Karpas-422 (cell line): ENCODE measurements at regions not wholly inside any gene's neighbourhood (a gene's known extent, or its start where the extent isn't known, plus 50 kb on each side); places are given as distances from the start of the nearest gene placed in this dataset.

ENCODE experiments used
- DNase-seq: peaks from one replicate; pipeline ENCODE4 v3.0.0-alpha.2; 2015
- H2AFZ ChIP-seq: fragments of 200-600 bp; sonication (generic); 2 replicates; pipeline ENCODE4 v1.6.1; 2014; ENCODE audit warnings: antibody characterized with exemption, low read length, mixed read lengths
- H3K27ac ChIP-seq: fragments of 200-600 bp; sonication (generic); 2 replicates; pipeline ENCODE4 v1.5.1; 2014; ENCODE audit warnings: mild to moderate bottlenecking, low read length, moderate library complexity
- H3K27me3 ChIP-seq: fragments of 200-600 bp; sonication (generic); 2 replicates; pipeline ENCODE4 v1.6.1; 2014; ENCODE audit warnings: low read length, mixed read lengths
- H3K36me3 ChIP-seq: fragments of 200-600 bp; sonication (generic); 2 replicates; pipeline ENCODE4 v1.6.1; 2014; ENCODE audit warnings: low read length, mixed read lengths; ENCODE audit not compliant: insufficient read depth
- H3K4me1 ChIP-seq: fragments of 200-600 bp; sonication (generic); 2 replicates; pipeline ENCODE4 v1.6.1; 2014; ENCODE audit warnings: mild to moderate bottlenecking, low read length, mixed read lengths
- H3K4me2 ChIP-seq: fragments of 200-600 bp; sonication (generic); 2 replicates; pipeline ENCODE4 v1.6.1; 2014; ENCODE audit warnings: low read length, low read depth, mild to moderate bottlenecking; ENCODE audit not compliant: poor library complexity, severe bottlenecking
- H3K4me3 ChIP-seq: fragments of 200-600 bp; sonication (generic); 2 replicates; pipeline ENCODE4 v1.5.1; 2014; ENCODE audit warnings: mild to moderate bottlenecking, antibody characterized with exemption, low read length, mixed read lengths
- H3K79me2 ChIP-seq: fragments of 200-600 bp; sonication (generic); 2 replicates; pipeline ENCODE4 v1.6.1; 2014; ENCODE audit warnings: mild to moderate bottlenecking, low read length, mixed read lengths
- H3K9ac ChIP-seq: fragments of 200-600 bp; sonication (generic); 2 replicates; pipeline ENCODE4 v1.6.0; 2014; ENCODE audit warnings: low read length
- H3K9me2 ChIP-seq: fragments of 200-600 bp; sonication (generic), shearing (Covaris generic); replicated peaks from 2 replicates; pipeline ENCODE4 v1.6.0; 2014; ENCODE audit warnings: mild to moderate bottlenecking, low read length, moderate library complexity; ENCODE audit not compliant: insufficient read depth
- H3K9me3 ChIP-seq: fragments of 300-700, 200-600 bp; sonication (generic); 2 replicates; pipeline ENCODE4 v1.6.1; 2014; ENCODE audit warnings: low read length, mixed read lengths
- H4K20me1 ChIP-seq: fragments of 200-600 bp; sonication (generic); 2 replicates; pipeline ENCODE4 v1.6.1; 2014; ENCODE audit warnings: mild to moderate bottlenecking, antibody characterized with exemption, low read length, low read depth; ENCODE audit not compliant: insufficient read depth

GRCh38 chr12:63238892-63239291 lies 87.9 kb upstream of the AVPR1A start:
- Histone ChIP-seq H3K9me3 (no peaks in the 10 kb centered on the region), H2AFZ (no peak overlapping the region), H3K79me2 (no peaks in the 10 kb centered on the region), H3K4me2 (no peak overlapping the region), H4K20me1 (no peaks in the 10 kb centered on the region), H3K36me3 (no peaks in the 10 kb centered on the region), H3K4me3 (no peak overlapping the region), H3K27ac (no peak overlapping the region), H3K9ac (no peak overlapping the region), H3K27me3 (no peaks in the 10 kb centered on the region), H3K9me2 (no peaks in the 10 kb centered on the region), H3K4me1 (no peaks in the 10 kb centered on the region)
- no peak for DNase-seq

GRCh38 chr12:63232896-63233295 lies 81.9 kb upstream of the AVPR1A start:
- no peak for DNase-seq
- no peaks in the 10 kb centered on the region for H4K20me1 ChIP-seq
- H3K4me1 ChIP-seq: no peaks in the 10 kb centered on the region
- no peaks in the 10 kb centered on the region for H3K9me3 ChIP-seq
- H3K36me3 ChIP-seq: no peaks in the 10 kb centered on the region
- no peak overlapping the region for H3K4me3 ChIP-seq
- H3K9ac ChIP-seq: no peak overlapping the region
- H3K79me2 ChIP-seq: no peaks in the 10 kb centered on the region
- H3K9me2 ChIP-seq: no peaks in the 10 kb centered on the region
- no peaks in the 10 kb centered on the region for H3K27me3 ChIP-seq
- no peak overlapping the region for H3K27ac ChIP-seq
- H2AFZ ChIP-seq: no peak overlapping the region
- no peak overlapping the region for H3K4me2 ChIP-seq

GRCh38 chr12:63228853-63229252 lies 77.9 kb upstream of the AVPR1A start:
- Histone ChIP-seq H3K4me3 (no peak overlapping the region), H4K20me1 (no peaks in the 10 kb centered on the region), H3K4me1 (no peaks in the 10 kb centered on the region), H3K9me2 (no peaks in the 10 kb centered on the region), H3K79me2 (no peaks in the 10 kb centered on the region), H2AFZ (no peak overlapping the region), H3K9me3 (no peaks in the 10 kb centered on the region), H3K9ac (no peak overlapping the region), H3K27ac (no peak overlapping the region), H3K4me2 (no peak overlapping the region), H3K36me3 (no peaks in the 10 kb centered on the region), H3K27me3 (no peaks in the 10 kb centered on the region)
- DNase-seq: no peak

DNA sequence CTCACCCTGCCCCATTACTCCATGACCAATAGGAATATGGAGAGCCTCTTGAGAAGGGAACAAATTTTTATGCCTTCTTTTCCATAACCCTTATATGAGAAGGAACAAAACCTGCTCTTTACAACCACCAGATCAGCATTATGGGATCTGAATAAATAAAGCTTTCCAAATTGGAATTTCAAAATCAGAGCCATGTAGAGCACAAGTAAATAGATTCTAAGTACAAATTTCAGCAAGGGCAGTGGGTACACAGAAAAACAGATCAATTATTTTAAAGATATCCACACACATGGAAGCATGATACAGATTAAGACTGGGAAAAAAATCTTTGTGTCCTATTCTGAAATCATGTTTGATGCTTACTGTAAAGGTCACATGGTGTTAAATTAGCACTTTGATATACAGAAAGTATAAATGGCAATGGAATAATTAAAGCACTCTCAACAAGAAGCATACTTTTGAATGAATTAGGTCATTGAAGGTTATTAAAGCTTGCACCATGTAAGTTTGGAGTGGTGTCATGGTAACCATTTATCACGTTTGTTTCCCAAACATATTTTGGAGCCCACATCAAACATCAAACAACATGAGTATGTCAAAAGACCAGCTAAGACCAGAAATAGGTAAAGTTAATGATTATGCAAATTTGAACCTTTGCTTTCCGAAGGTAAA lies 75.9 kb upstream of the AVPR1A start:
- H2AFZ ChIP-seq: no peak overlapping the region
- no peak for DNase-seq
- H3K4me2 ChIP-seq: no peak overlapping the region
- H3K27me3 ChIP-seq: no peaks in the 10 kb centered on the region
- H3K36me3 ChIP-seq: no peaks in the 10 kb centered on the region
- H3K9ac ChIP-seq: no peak overlapping the region
- no peak overlapping the region for H3K4me3 ChIP-seq
- H3K79me2 ChIP-seq: no peaks in the 10 kb centered on the region
- no peaks in the 10 kb centered on the region for H4K20me1 ChIP-seq
- no peaks in the 10 kb centered on the region for H3K9me3 ChIP-seq
- no peaks in the 10 kb centered on the region for H3K4me1 ChIP-seq
- H3K9me2 ChIP-seq: no peaks in the 10 kb centered on the region
- no peak overlapping the region for H3K27ac ChIP-seq

DNA sequence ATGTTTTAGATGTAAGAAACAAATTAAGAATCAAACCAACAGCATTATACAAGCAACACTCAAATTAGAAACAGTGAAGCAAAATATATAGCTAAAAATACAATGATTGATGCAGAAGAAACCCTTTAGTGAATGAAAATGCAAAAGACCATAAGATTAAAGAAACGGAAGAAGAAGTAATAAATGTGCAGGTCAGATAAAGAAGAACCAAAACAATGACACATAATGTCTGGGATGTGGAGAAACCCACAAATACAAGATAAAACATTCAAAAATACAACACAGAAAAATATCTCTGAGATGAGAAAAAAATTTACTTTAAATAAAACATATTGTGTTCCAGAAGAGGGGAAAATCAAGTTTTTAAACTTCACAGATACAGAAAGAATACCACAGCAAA lies 73.4 kb upstream of the AVPR1A start:
- Histone ChIP-seq H3K9me3 (no peaks in the 10 kb centered on the region), H3K27ac (no peak overlapping the region), H4K20me1 (no peaks in the 10 kb centered on the region), H3K4me2 (no peak overlapping the region), H3K27me3 (no peaks in the 10 kb centered on the region), H3K4me1 (no peaks in the 10 kb centered on the region), H3K79me2 (no peaks in the 10 kb centered on the region), H3K4me3 (no peak overlapping the region), H2AFZ (no peak overlapping the region), H3K9ac (no peak overlapping the region), H3K36me3 (no peaks in the 10 kb centered on the region), H3K9me2 (no peaks in the 10 kb centered on the region)
- no peak for DNase-seq

DNA sequence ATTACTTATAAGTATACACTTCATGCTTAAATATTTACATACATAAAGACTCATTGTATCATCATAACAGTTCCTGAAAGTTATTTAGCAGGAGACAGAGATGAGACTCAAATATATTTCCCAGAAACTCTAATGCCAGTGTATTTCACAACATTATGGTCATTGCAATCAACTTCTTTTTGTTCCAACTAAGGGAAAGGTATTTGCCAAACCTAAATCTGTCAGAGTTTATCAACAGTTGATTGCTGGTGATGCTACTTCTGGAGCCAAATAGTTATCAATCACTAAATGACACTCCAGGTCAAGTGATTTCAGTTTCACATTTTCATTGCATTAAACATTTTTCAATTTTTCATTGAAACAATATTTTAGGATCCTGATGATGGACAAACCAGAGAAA lies 72.1 kb upstream of the AVPR1A start:
- Histone ChIP-seq H3K4me1 (no peaks in the 10 kb centered on the region), H4K20me1 (no peaks in the 10 kb centered on the region), H3K9me3 (no peaks in the 10 kb centered on the region), H2AFZ (no peak overlapping the region), H3K4me3 (no peak overlapping the region), H3K79me2 (no peaks in the 10 kb centered on the region), H3K9me2 (no peaks in the 10 kb centered on the region), H3K27me3 (no peaks in the 10 kb centered on the region), H3K27ac (no peak overlapping the region), H3K36me3 (no peaks in the 10 kb centered on the region), H3K9ac (no peak overlapping the region), H3K4me2 (no peak overlapping the region)
- no peak for DNase-seq

DNA sequence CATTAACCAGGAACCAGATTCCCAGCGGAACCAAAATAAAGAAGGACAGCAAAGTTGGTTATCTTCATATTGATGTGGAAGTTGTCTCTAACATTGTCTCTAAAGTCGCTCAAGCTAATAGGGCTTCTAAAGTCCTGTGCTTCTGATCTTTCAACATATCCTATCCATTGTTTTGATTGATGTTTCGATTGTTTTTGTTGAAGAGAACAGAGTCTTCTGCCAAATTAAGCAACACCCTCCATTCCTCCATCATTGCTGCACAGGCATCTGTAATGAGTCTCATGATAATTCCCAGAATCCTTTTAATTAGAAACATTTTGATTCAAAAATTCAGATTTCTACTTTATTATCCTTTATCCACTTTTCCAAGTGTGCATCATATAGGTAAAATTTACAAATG lies 71.6 kb upstream of the AVPR1A start:
- no peak for DNase-seq
- H3K4me1 ChIP-seq: no peaks in the 10 kb centered on the region
- H3K9ac ChIP-seq: no peak overlapping the region
- H4K20me1 ChIP-seq: no peaks in the 10 kb centered on the region
- H3K9me2 ChIP-seq: no peaks in the 10 kb centered on the region
- H3K27me3 ChIP-seq: no peaks in the 10 kb centered on the region
- no peak overlapping the region for H2AFZ ChIP-seq
- H3K4me2 ChIP-seq: no peak overlapping the region
- H3K4me3 ChIP-seq: no peak overlapping the region
- no peaks in the 10 kb centered on the region for H3K36me3 ChIP-seq
- no peak overlapping the region for H3K27ac ChIP-seq
- H3K79me2 ChIP-seq: no peaks in the 10 kb centered on the region
- no peaks in the 10 kb centered on the region for H3K9me3 ChIP-seq

GRCh38 chr12:63220921-63221320 lies 69.9 kb upstream of the AVPR1A start:
- H3K27me3 ChIP-seq: no peaks in the 10 kb centered on the region
- no peaks in the 10 kb centered on the region for H4K20me1 ChIP-seq
- no peak overlapping the region for H3K27ac ChIP-seq
- no peaks in the 10 kb centered on the region for H3K36me3 ChIP-seq
- no peaks in the 10 kb centered on the region for H3K9me3 ChIP-seq
- H3K79me2 ChIP-seq: no peaks in the 10 kb centered on the region
- no peaks in the 10 kb centered on the region for H3K9me2 ChIP-seq
- no peak for DNase-seq
- no peak overlapping the region for H3K4me2 ChIP-seq
- H3K4me3 ChIP-seq: no peak overlapping the region
- H3K9ac ChIP-seq: no peak overlapping the region
- no peaks in the 10 kb centered on the region for H3K4me1 ChIP-seq
- H2AFZ ChIP-seq: no peak overlapping the region

DNA sequence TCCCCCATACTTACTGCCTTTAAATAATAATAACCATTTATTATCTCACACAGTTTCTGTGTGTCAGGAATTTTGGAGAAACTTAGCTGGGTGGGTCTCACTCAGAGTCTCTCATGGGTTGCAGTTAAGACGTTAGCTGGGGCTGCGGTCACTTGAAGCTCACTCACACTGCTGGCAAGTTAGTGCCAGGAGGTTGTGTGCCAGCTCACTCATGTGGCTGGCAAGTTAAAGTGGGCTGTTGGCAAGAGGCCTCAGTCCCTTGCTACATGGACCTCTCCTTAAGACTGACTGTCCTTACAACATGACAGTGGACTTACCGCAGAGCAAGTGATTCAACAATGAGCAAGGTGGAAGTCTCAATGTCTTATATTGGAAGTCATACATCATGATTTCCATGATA lies 61.3 kb upstream of the AVPR1A start:
- H3K79me2 ChIP-seq: no peaks in the 10 kb centered on the region
- no peaks in the 10 kb centered on the region for H3K36me3 ChIP-seq
- no peak overlapping the region for H3K27ac ChIP-seq

More for the DNA sequence above, 61.3 kb upstream of the AVPR1A start:
- Histone ChIP-seq H2AFZ (no peak overlapping the region), H3K4me3 (no peak overlapping the region), H3K9ac (no peak overlapping the region), H3K4me1 (no peaks in the 10 kb centered on the region), H3K9me2 (no peaks in the 10 kb centered on the region), H4K20me1 (no peaks in the 10 kb centered on the region), H3K4me2 (no peak overlapping the region), H3K9me3 (no peaks in the 10 kb centered on the region), H3K27me3 (no peaks in the 10 kb centered on the region)
- DNase-seq: no peak
